Panc1 (cell line): ENCODE measurements at regions not wholly inside any gene's neighbourhood (a gene's known extent, or its start where the extent isn't known, plus 50 kb on each side); places are given as distances from the start of the nearest gene placed in this dataset.

Source experiments
- ATAC-seq: fragments of 200-7000 bp; cut with Tn5 transposase; 2 replicates; pipeline ENCODE4 v1.9.1; 2020; ENCODE audit warnings: mild to moderate bottlenecking, moderate library complexity
- BruUV-seq: library from RNA; stranded (reverse); fragments of 400-500 nt; replicated peaks from 2 replicates; lab custom pipeline; 2021; lab: Mats Ljungman, UMichigan
- CTCF ChIA-PET: fragments of 300-600 bp; sonication (Branson Sonifier 250); formaldehyde crosslinking; loops from one replicate; lab custom pipeline; 2022; ENCODE audit warnings: antibody characterized with exemption; lab: Charles Lee
- POLR2A ChIA-PET: fragments of 300-600 bp; sonication (Branson Sonifier 250); formaldehyde crosslinking; loops from one replicate; lab custom pipeline; 2022; ENCODE audit warnings: antibody characterized with exemption; lab: Charles Lee
- DNase-seq: peaks from one replicate; pipeline ENCODE4 v3.0.0-alpha.2; 2010; ENCODE audit warnings: low read depth, low spot score
- H3K27ac ChIP-seq: 2 replicates; pipeline ENCODE4 v1.5.1; 2011; ENCODE audit warnings: mild to moderate bottlenecking, low read length, inconsistent platforms
- H3K27me3 ChIP-seq: fragments of 200-500 bp; sonication (Bioruptor generic); 2 replicates; pipeline ENCODE4 v1.6.0; 2014; ENCODE audit warnings: low read length, inconsistent platforms; ENCODE audit not compliant: control insufficient read depth, insufficient read depth
- H3K36me3 ChIP-seq: fragments of 200-500 bp; sonication (Bioruptor generic); 2 replicates; pipeline ENCODE4 v1.5.1; 2014; ENCODE audit warnings: inconsistent platforms, mild to moderate bottlenecking, low read length, moderate library complexity; ENCODE audit not compliant: control insufficient read depth, insufficient read depth
- H3K4me1 ChIP-seq: 2 replicates; pipeline ENCODE4 v1.5.1; 2011; ENCODE audit warnings: inconsistent platforms, mild to moderate bottlenecking, low read length, moderate library complexity; ENCODE audit not compliant: control insufficient read depth, insufficient read depth
- H3K4me3 ChIP-seq, 2 experiments: 2 replicates each; pipeline ENCODE4 v1.5.1; 2011 to 2012; ENCODE audit warnings: low read depth in 2 of 2, low read length in 2 of 2, mild to moderate bottlenecking in 2 of 2, inconsistent platforms in 1 of 2, moderate library complexity in 1 of 2
- H3K9me3 ChIP-seq: fragments of 200-500 bp; sonication (Bioruptor generic); 2 replicates; pipeline ENCODE4 v1.5.1; 2014; ENCODE audit warnings: low read depth, mild to moderate bottlenecking, inconsistent platforms, low read length, moderate library complexity; ENCODE audit not compliant: control insufficient read depth, insufficient read depth
- CTCF ChIP-seq: fragments of 450-650 bp; IDR thresholded peaks from 2 replicates; pipeline ENCODE4 v1.5.1; 2017; ENCODE audit warnings: mild to moderate bottlenecking
- POLR2AphosphoS5 ChIP-seq: IDR thresholded peaks from 2 replicates; pipeline ENCODE4 v1.6.1; 2012; ENCODE audit warnings: mild to moderate bottlenecking, low read depth, low read length, moderate library complexity
- SIN3A ChIP-seq: IDR thresholded peaks from 2 replicates; pipeline ENCODE4 v1.6.1; 2012; ENCODE audit warnings: low read depth, mild to moderate bottlenecking, low read length, moderate library complexity, borderline replicate concordance; ENCODE audit not compliant: insufficient read depth
- TCF7L2 ChIP-seq: IDR thresholded peaks from 2 replicates; pipeline ENCODE4 v1.6.1; 2011; ENCODE audit warnings: mild to moderate bottlenecking, low read depth, low read length, inconsistent platforms
- in situ Hi-C: cut with HindIII; loops from 2 replicates; pipeline ENCODE4 v1.10.0; 2016; ENCODE audit warnings: low sequenced_read_pairs, low pct_unique_long_range_greater_than_20kb
- intact Hi-C: fragments of 100-400 bp; cut with micrococcal nuclease; formaldehyde crosslinking; loops from one replicate; pipeline ENCODE4 v1.10.0; 2022; ENCODE audit not compliant: unreplicated experiment
- TF ChIP-seq, protein P1 (sequence below), 2 experiments: IDR thresholded peaks; 2 replicates each; pipeline ENCODE4 v1.6.1; 2011 to 2012; ENCODE audit warnings: low read depth in 2 of 2, control low read depth in 1 of 2, low read length in 1 of 2, mild to moderate bottlenecking in 1 of 2, moderate library complexity in 1 of 2; ENCODE audit not compliant: insufficient read depth in 1 of 2

- in situ Hi-C loops (no loop called here), intact Hi-C loops (no loop called here)
- ChIA-PET CTCF (no interaction called here), POLR2A (no interaction called here)
- no peaks in the 10 kb centered on the region for H3K4me1 ChIP-seq
- BruUV-seq: no TSS peak
- TF ChIP-seq, protein P1, sequence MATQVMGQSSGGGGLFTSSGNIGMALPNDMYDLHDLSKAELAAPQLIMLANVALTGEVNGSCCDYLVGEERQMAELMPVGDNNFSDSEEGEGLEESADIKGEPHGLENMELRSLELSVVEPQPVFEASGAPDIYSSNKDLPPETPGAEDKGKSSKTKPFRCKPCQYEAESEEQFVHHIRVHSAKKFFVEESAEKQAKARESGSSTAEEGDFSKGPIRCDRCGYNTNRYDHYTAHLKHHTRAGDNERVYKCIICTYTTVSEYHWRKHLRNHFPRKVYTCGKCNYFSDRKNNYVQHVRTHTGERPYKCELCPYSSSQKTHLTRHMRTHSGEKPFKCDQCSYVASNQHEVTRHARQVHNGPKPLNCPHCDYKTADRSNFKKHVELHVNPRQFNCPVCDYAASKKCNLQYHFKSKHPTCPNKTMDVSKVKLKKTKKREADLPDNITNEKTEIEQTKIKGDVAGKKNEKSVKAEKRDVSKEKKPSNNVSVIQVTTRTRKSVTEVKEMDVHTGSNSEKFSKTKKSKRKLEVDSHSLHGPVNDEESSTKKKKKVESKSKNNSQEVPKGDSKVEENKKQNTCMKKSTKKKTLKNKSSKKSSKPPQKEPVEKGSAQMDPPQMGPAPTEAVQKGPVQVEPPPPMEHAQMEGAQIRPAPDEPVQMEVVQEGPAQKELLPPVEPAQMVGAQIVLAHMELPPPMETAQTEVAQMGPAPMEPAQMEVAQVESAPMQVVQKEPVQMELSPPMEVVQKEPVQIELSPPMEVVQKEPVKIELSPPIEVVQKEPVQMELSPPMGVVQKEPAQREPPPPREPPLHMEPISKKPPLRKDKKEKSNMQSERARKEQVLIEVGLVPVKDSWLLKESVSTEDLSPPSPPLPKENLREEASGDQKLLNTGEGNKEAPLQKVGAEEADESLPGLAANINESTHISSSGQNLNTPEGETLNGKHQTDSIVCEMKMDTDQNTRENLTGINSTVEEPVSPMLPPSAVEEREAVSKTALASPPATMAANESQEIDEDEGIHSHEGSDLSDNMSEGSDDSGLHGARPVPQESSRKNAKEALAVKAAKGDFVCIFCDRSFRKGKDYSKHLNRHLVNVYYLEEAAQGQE (IDR thresholded peaks at IDR 0.05; ENCODE audit: insufficient read depth in 1 of 2, low read depth in 2 of 2, low read length in 1 of 2): no peak
- TF ChIP-seq SIN3A (no peak), CTCF (no peak)
- DNase-seq: no peak
- no peaks in the 10 kb centered on the region for H3K27me3 ChIP-seq
- H3K4me3 ChIP-seq: no peak overlapping the region
- no peaks in the 10 kb centered on the region for H3K36me3 ChIP-seq
- ATAC-seq: no peak
- H3K9me3 ChIP-seq: peaks cover 11% of the 10 kb centered on the region; the same call in 1 of the 2 replicates
- H3K27ac ChIP-seq: no peak overlapping the region
Measured at GRCh38 chr5:2499917-2500316, 251.6 kb downstream of the IRX2 start.

GRCh38 chr5:2496891-2497290 lies 254.6 kb downstream of the IRX2 start:
- BruUV-seq: no TSS peak
- DNase-seq: no peak
- TF ChIP-seq TCF7L2: no peak
- no peak for TF ChIP-seq CTCF
- TF ChIP-seq, protein P1 (IDR thresholded peaks at IDR 0.05; ENCODE audit: insufficient read depth in 1 of 2, low read depth in 2 of 2, low read length in 1 of 2): no peak
- no peak for TF ChIP-seq POLR2AphosphoS5
- TF ChIP-seq SIN3A: no peak
- Histone ChIP-seq H3K27ac (no peak overlapping the region), H3K9me3 (peaks cover 11% of the 10 kb centered on the region; the same call in 1 of the 2 replicates), H3K4me1 (no peaks in the 10 kb centered on the region), H3K36me3 (no peaks in the 10 kb centered on the region), H3K27me3 (no peaks in the 10 kb centered on the region), H3K4me3 (no peak overlapping the region)
- intact Hi-C loops (no loop called here), in situ Hi-C loops (no loop called here)
- no peak for ATAC-seq
- POLR2A ChIA-PET: no interaction called here
- CTCF ChIA-PET: no interaction called here
